ENCODE measurements at regions not wholly inside any gene's neighbourhood (a gene's known extent, or its start where the extent isn't known, plus 50 kb on each side); places are given as distances from the start of the nearest gene placed in this dataset.
"Not testable (repeated sequence)": the region's sequence is repeated elsewhere in the genome, so short reads cannot be mapped to it uniquely, and the experiment has no call there.

- not testable (repeated sequence) for TF ChIP-seq CTCF (IDR thresholded peaks at IDR 0.05; ENCODE audit: insufficient read depth, low read length, poor library complexity, severe bottlenecking); EZH2phosphoT487 (conservative IDR thresholded peaks at IDR 0.05; ENCODE audit: low read length)
These were observed 211.6 kb upstream of the TMEM229A start for GRCh38 chr7:124244469-124244868.

Data from SU-DHL-6 (cell line).